ENCODE measurements at regions not wholly inside any gene's neighbourhood (a gene's known extent, or its start where the extent isn't known, plus 50 kb on each side); places are given as distances from the start of the nearest gene placed in this dataset.
A peak's percentile ranks its signal among the peaks of the same experiment; 100 is the strongest.

DNA sequence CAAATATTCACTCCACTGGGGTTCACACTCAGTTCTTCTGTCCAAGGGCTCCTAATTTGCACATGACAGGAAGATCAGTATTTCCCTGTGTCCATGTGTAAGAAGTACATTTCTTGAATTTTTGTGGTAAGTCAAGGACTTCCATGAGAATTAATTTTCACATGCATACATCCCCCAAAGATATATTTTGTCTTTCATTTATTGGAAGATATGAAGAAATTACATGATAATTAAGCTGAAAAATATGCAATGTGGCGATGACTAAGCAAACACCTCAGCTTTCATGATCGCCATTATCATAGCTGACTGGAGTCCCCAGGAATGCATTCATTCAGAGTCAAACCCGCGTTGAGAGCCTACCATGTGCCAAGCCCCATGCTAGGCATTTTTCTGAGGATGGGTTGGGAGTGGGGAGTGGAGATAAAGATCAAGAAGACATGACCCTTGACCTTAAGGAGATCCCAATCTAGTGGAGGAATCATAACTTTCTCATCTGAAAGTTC, 104.6 kb upstream of the F3 start:
- TF ChIP-seq, protein P1, sequence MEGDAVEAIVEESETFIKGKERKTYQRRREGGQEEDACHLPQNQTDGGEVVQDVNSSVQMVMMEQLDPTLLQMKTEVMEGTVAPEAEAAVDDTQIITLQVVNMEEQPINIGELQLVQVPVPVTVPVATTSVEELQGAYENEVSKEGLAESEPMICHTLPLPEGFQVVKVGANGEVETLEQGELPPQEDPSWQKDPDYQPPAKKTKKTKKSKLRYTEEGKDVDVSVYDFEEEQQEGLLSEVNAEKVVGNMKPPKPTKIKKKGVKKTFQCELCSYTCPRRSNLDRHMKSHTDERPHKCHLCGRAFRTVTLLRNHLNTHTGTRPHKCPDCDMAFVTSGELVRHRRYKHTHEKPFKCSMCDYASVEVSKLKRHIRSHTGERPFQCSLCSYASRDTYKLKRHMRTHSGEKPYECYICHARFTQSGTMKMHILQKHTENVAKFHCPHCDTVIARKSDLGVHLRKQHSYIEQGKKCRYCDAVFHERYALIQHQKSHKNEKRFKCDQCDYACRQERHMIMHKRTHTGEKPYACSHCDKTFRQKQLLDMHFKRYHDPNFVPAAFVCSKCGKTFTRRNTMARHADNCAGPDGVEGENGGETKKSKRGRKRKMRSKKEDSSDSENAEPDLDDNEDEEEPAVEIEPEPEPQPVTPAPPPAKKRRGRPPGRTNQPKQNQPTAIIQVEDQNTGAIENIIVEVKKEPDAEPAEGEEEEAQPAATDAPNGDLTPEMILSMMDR (IDR thresholded peaks at IDR 0.05; ENCODE audit: insufficient read depth, low read length): no peak
- no peak overlapping the region for H3K4me3 ChIP-seq (ENCODE audit: low read depth, low read length)
- DNase-seq (ENCODE audit: low read depth): peak; percentile 74

DNA sequence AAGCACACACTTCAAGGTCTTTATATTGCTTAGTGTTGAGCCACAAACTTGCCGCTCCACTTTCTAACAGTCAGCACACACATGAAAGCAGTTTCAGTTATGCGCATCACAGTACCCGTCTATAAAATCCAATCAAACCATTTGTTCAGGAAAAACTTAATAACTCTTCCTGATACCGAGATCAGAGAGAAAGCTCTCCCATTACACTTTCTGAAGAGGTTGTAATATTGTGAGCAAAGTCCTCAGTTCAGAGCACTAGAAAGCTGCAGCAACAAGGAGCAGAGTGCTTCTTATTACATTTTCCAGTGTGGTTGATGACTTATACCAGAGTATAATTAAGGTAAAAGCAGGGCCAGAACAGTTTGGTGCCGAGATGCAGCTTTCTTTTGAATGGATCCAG, 102.8 kb upstream of the F3 start:
- no peak for DNase-seq (ENCODE audit: low read depth)
- TF ChIP-seq, protein P1 (IDR thresholded peaks at IDR 0.05; ENCODE audit: insufficient read depth, low read length): no peak
- no peak overlapping the region for H3K4me3 ChIP-seq (ENCODE audit: low read depth, low read length)

DNA sequence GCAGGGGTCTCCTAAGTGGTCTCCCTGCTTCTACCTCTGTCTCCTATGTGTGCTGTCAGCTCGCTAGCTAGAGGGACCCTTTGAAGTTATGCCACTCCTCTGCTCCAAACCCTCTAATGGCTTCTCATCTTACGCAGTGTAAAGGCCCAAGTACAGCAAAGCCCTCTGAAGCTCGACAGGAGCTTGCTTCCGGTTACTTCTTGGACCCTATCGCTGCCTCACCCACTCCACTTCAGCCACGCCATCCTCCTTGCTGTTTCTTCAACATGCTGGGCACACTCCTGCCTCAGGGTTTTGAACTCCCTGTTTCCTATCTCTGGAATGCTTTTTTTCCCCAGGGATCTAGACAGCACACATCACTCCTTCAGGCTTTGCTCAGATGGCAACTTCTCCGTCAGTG, 102.3 kb upstream of the F3 start:
- TF ChIP-seq, protein P1 (IDR thresholded peaks at IDR 0.05; ENCODE audit: insufficient read depth, low read length): no peak
- H3K4me3 ChIP-seq (ENCODE audit: low read depth, low read length): no peak overlapping the region
- no peak for DNase-seq (ENCODE audit: low read depth)

DNA sequence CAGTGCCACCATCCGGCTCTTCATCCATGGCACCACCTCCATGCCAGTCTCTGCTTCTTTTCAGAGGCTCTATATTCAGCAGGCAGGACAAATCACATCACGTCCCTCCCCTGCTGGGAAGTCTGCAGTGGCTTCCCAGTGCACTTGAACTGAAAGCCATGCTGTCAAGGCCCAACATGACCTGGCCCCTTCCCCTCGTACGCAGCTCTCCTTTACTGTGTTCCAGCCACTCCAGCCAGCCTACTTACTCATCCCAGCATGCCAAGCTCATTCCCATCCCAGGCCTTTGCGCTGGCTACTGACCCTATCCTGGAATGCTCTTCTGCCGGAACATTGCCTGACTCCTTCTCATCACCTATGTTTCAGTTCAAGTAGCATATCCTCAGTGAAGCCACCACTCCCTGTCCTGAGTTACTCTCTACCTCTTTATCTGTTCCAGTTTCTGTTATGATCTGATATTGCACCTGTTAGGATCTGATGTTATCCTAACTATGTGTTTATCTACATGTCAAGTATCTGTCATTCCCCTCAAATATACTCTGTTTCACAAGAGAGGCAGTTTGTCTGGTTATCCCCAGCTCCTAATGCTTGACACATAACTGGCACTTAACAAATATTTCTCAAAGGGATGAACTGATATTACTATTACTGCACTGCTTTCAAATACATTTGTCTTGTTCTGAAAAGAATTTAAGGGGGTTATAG, 101.2 kb upstream of the F3 start:
- H3K4me3 ChIP-seq (ENCODE audit: low read depth, low read length): no peak overlapping the region
- TF ChIP-seq, protein P1 (IDR thresholded peaks at IDR 0.05; ENCODE audit: insufficient read depth, low read length): no peak
- DNase-seq (ENCODE audit: low read depth): no peak

DNA sequence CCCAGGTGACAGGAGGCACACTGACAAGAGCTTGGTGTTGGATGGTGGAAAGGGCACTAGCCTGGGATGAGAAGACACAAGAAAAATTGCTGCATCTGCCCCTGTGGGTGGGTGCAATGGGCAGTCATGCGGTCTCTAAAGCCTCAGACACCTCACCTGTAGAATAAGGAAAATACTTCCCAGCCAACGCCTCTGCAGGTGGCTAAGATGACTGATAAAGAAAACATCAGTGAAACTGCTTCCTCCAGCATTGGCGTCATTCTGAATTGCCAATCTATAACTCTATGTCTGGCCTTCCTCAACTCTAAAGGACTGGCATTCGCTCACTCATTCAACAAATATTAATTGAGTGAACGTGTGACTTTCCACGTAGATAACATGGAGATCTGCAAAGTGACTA, 100.4 kb upstream of the F3 start:
- DNase-seq (ENCODE audit: low read depth): no peak

DNA sequence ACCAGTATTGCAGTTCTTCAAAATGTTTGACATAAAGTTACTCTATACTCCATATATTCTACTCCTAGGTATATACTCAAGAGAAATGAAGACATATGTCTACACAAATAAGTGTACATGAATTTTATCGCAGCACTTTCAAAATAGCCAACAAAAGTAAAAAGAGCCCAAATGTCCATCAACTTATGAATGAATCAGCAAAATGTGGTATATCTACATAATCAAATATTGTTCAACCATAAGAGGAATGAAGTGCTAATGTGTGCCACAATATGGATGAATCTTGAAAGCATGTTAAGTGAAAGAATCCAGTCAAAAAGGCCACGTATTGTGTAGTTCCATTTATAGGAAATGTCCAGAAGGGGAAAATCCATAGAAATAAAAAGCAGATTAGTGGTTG, 98.6 kb upstream of the F3 start:
- no peak overlapping the region for H3K4me3 ChIP-seq (ENCODE audit: low read depth, low read length)
- no peak for DNase-seq (ENCODE audit: low read depth)
- TF ChIP-seq, protein P1 (IDR thresholded peaks at IDR 0.05; ENCODE audit: insufficient read depth, low read length): no peak

More for the DNA sequence above, 100.4 kb upstream of the F3 start:
- H3K4me3 ChIP-seq (ENCODE audit: low read depth, low read length): no peak overlapping the region
- TF ChIP-seq, protein P1 (IDR thresholded peaks at IDR 0.05; ENCODE audit: insufficient read depth, low read length): no peak

DNA sequence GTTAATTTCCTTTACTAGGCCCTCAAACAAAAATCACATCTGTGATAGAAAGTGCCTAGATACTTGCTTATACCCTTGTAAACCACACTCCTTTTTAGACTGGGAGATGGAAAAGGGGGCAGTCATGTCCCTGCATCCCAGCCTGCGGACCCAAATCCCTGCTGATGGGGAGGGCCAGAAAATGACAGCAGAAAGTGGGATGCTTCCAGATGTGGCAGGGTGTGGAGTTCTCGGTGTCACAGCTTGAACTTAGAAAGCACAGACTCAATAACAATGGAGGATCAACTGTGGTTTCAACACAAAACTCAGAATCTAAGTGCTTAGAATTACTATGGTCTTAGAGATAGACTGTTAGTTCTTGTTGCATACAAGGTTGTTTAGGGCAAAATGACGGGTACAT, 95.6 kb upstream of the F3 start:
- TF ChIP-seq, protein P1 (IDR thresholded peaks at IDR 0.05; ENCODE audit: insufficient read depth, low read length): no peak
- no peak overlapping the region for H3K4me3 ChIP-seq (ENCODE audit: low read depth, low read length)
- no peak for DNase-seq (ENCODE audit: low read depth)

Measured in fibroblast of the aortic adventitia (primary cell).